ENCODE measurements at regions not wholly inside any gene's neighbourhood (a gene's known extent, or its start where the extent isn't known, plus 50 kb on each side); places are given as distances from the start of the nearest gene placed in this dataset.

GRCh38 chr3:82796765-82797164 lies 1035.3 kb upstream of the GBE1 start:
- H3K23ac ChIP-seq (ENCODE audit: low read length in 2 of 2): no peak overlapping the region
- H3K4me1 ChIP-seq (ENCODE audit: control insufficient read depth, insufficient read depth, low read depth, low read length): no peaks in the 10 kb centered on the region
- H3K27me3 ChIP-seq (ENCODE audit: control insufficient read depth in 1 of 2, insufficient read depth in 1 of 2, low read length in 2 of 2): no peaks in the 10 kb centered on the region
- H2BK12ac ChIP-seq (ENCODE audit: low read length in 2 of 2): no peak overlapping the region
- H3K79me1 ChIP-seq (replicated peaks; ENCODE audit: low read length, poor library complexity, severe bottlenecking): no peaks in the 10 kb centered on the region
- no peak overlapping the region for H2BK120ac ChIP-seq (ENCODE audit: low read depth, low read length)
- H3K36me3 ChIP-seq (ENCODE audit: control insufficient read depth in 1 of 2, insufficient read depth in 2 of 2, low read depth in 1 of 2, low read length in 2 of 2): no peaks in the 10 kb centered on the region
- no peak overlapping the region for H2BK5ac ChIP-seq (ENCODE audit: low read depth, low read length, poor library complexity, severe bottlenecking)
- no peaks in the 10 kb centered on the region for H3K9me3 ChIP-seq (ENCODE audit: control insufficient read depth, low read length)
- no peak for DNase-seq
- no peak overlapping the region for H3K9ac ChIP-seq (ENCODE audit: low read length)
- H4K8ac ChIP-seq (ENCODE audit: low read length): no peak overlapping the region
- no peak overlapping the region for H2AFZ ChIP-seq (ENCODE audit: low read depth, low read length)
- no peak overlapping the region for H3K4me2 ChIP-seq (ENCODE audit: low read length, poor library complexity, severe bottlenecking)
- no peak overlapping the region for H3K4me3 ChIP-seq (ENCODE audit: insufficient read depth in 1 of 2, low read depth in 1 of 2, low read length in 2 of 2)
- H3K18ac ChIP-seq (ENCODE audit: low read depth in 1 of 2, low read length in 2 of 2): no peak overlapping the region
- no peak overlapping the region for H3K4ac ChIP-seq (ENCODE audit: low read depth in 1 of 2, low read length in 2 of 2)
- no peak overlapping the region for H2BK15ac ChIP-seq (ENCODE audit: low read depth, poor library complexity, severe bottlenecking)
- no peak overlapping the region for H2AK5ac ChIP-seq (ENCODE audit: low read length, severe bottlenecking)
- no peak overlapping the region for H3K14ac ChIP-seq (ENCODE audit: low read length in 2 of 2)
- no peak overlapping the region for H3K27ac ChIP-seq (ENCODE audit: low read length, poor library complexity, severe bottlenecking)
- no peak overlapping the region for H4K91ac ChIP-seq (ENCODE audit: low read length)
- no CpG with 5 or more reads among the region's 1 CpG for WGBS

GRCh38 chr3:82791241-82791640 lies 1029.8 kb upstream of the GBE1 start:
- H2AFZ ChIP-seq (ENCODE audit: low read depth, low read length): no peak overlapping the region
- no peaks in the 10 kb centered on the region for H3K4me1 ChIP-seq (ENCODE audit: control insufficient read depth, insufficient read depth, low read depth, low read length)
- no peak overlapping the region for H2BK15ac ChIP-seq (ENCODE audit: low read depth, poor library complexity, severe bottlenecking)
- no peak overlapping the region for H3K4ac ChIP-seq (ENCODE audit: low read depth in 1 of 2, low read length in 2 of 2)
- H3K79me1 ChIP-seq (replicated peaks; ENCODE audit: low read length, poor library complexity, severe bottlenecking): no peaks in the 10 kb centered on the region
- no peak overlapping the region for H2BK12ac ChIP-seq (ENCODE audit: low read length in 2 of 2)
- peak overlapping the region; percentile 61 for H4K91ac ChIP-seq (ENCODE audit: low read length)
- H3K9me3 ChIP-seq (ENCODE audit: control insufficient read depth, low read length): no peaks in the 10 kb centered on the region
- no peak overlapping the region for H3K4me3 ChIP-seq (ENCODE audit: insufficient read depth in 1 of 2, low read depth in 1 of 2, low read length in 2 of 2)
- no peak for DNase-seq
- H3K14ac ChIP-seq (ENCODE audit: low read length in 2 of 2): no peak overlapping the region
- H3K4me2 ChIP-seq (ENCODE audit: low read length, poor library complexity, severe bottlenecking): no peak overlapping the region
- H2AK5ac ChIP-seq (ENCODE audit: low read length, severe bottlenecking): no peak overlapping the region
- no peak overlapping the region for H2BK120ac ChIP-seq (ENCODE audit: low read depth, low read length)
- no peak overlapping the region for H3K27ac ChIP-seq (ENCODE audit: low read length, poor library complexity, severe bottlenecking)
- no peak overlapping the region for H3K18ac ChIP-seq (ENCODE audit: low read depth in 1 of 2, low read length in 2 of 2)
- WGBS: 95% methylated on average over 10 of the region's 11 CpGs
- no peak overlapping the region for H2BK5ac ChIP-seq (ENCODE audit: low read depth, low read length, poor library complexity, severe bottlenecking)
- no peak overlapping the region for H4K8ac ChIP-seq (ENCODE audit: low read length)
- H3K27me3 ChIP-seq (ENCODE audit: control insufficient read depth in 1 of 2, insufficient read depth in 1 of 2, low read length in 2 of 2): no peaks in the 10 kb centered on the region
- no peak overlapping the region for H3K23ac ChIP-seq (ENCODE audit: low read length in 2 of 2)
- no peaks in the 10 kb centered on the region for H3K36me3 ChIP-seq (ENCODE audit: control insufficient read depth in 1 of 2, insufficient read depth in 2 of 2, low read depth in 1 of 2, low read length in 2 of 2)
- H3K9ac ChIP-seq (ENCODE audit: low read length): no peak overlapping the region

GRCh38 chr3:82790307-82791097 lies 1029.1 kb upstream of the GBE1 start:
- no peak overlapping the region for H4K8ac ChIP-seq (ENCODE audit: low read length)
- H2BK12ac ChIP-seq (ENCODE audit: low read length in 2 of 2): no peak overlapping the region
- H3K14ac ChIP-seq (ENCODE audit: low read length in 2 of 2): no peak overlapping the region
- H3K18ac ChIP-seq (ENCODE audit: low read depth in 1 of 2, low read length in 2 of 2): no peak overlapping the region
- DNase-seq: no peak
- H3K4ac ChIP-seq (ENCODE audit: low read depth in 1 of 2, low read length in 2 of 2): no peak overlapping the region
- H3K4me2 ChIP-seq (ENCODE audit: low read length, poor library complexity, severe bottlenecking): no peak overlapping the region
- H3K36me3 ChIP-seq (ENCODE audit: control insufficient read depth in 1 of 2, insufficient read depth in 2 of 2, low read depth in 1 of 2, low read length in 2 of 2): no peaks in the 10 kb centered on the region
- H3K9me3 ChIP-seq (ENCODE audit: control insufficient read depth, low read length): no peaks in the 10 kb centered on the region
- no peak overlapping the region for H3K27ac ChIP-seq (ENCODE audit: low read length, poor library complexity, severe bottlenecking)
- no peaks in the 10 kb centered on the region for H3K79me1 ChIP-seq (replicated peaks; ENCODE audit: low read length, poor library complexity, severe bottlenecking)
- no peak overlapping the region for H2AK5ac ChIP-seq (ENCODE audit: low read length, severe bottlenecking)
- H2BK15ac ChIP-seq (ENCODE audit: low read depth, poor library complexity, severe bottlenecking): no peak overlapping the region
- no peak overlapping the region for H2AFZ ChIP-seq (ENCODE audit: low read depth, low read length)
- WGBS: 69% methylated on average over 11 of the region's 13 CpGs
- H3K4me1 ChIP-seq (ENCODE audit: control insufficient read depth, insufficient read depth, low read depth, low read length): no peaks in the 10 kb centered on the region
- no peak overlapping the region for H3K23ac ChIP-seq (ENCODE audit: low read length in 2 of 2)
- H2BK120ac ChIP-seq (ENCODE audit: low read depth, low read length): no peak overlapping the region
- no peak overlapping the region for H4K91ac ChIP-seq (ENCODE audit: low read length)
- H3K27me3 ChIP-seq (ENCODE audit: control insufficient read depth in 1 of 2, insufficient read depth in 1 of 2, low read length in 2 of 2): no peaks in the 10 kb centered on the region
- H3K4me3 ChIP-seq (ENCODE audit: insufficient read depth in 1 of 2, low read depth in 1 of 2, low read length in 2 of 2): no peak overlapping the region
- no peak overlapping the region for H2BK5ac ChIP-seq (ENCODE audit: low read depth, low read length, poor library complexity, severe bottlenecking)
- H3K9ac ChIP-seq (ENCODE audit: low read length): no peak overlapping the region

- no peak overlapping the region for H3K18ac ChIP-seq (ENCODE audit: low read depth in 1 of 2, low read length in 2 of 2)
- H2BK5ac ChIP-seq (ENCODE audit: low read depth, low read length, poor library complexity, severe bottlenecking): no peak overlapping the region
- WGBS: 79% methylated on average over 3 of the region's 3 CpGs
- no peak overlapping the region for H2AFZ ChIP-seq (ENCODE audit: low read depth, low read length)
- no peak overlapping the region for H3K14ac ChIP-seq (ENCODE audit: low read length in 2 of 2)
- H3K27ac ChIP-seq (ENCODE audit: low read length, poor library complexity, severe bottlenecking): no peak overlapping the region
- no peaks in the 10 kb centered on the region for H3K36me3 ChIP-seq (ENCODE audit: control insufficient read depth in 1 of 2, insufficient read depth in 2 of 2, low read depth in 1 of 2, low read length in 2 of 2)
- no peaks in the 10 kb centered on the region for H3K79me1 ChIP-seq (replicated peaks; ENCODE audit: low read length, poor library complexity, severe bottlenecking)
- no peak overlapping the region for H3K9ac ChIP-seq (ENCODE audit: low read length)
- no peak for DNase-seq
- H2AK5ac ChIP-seq (ENCODE audit: low read length, severe bottlenecking): no peak overlapping the region
- H3K4me1 ChIP-seq (ENCODE audit: control insufficient read depth, insufficient read depth, low read depth, low read length): no peaks in the 10 kb centered on the region
- H3K9me3 ChIP-seq (ENCODE audit: control insufficient read depth, low read length): peaks cover 5% of the 10 kb centered on the region
- no peak overlapping the region for H3K4ac ChIP-seq (ENCODE audit: low read depth in 1 of 2, low read length in 2 of 2)
- no peak overlapping the region for H4K8ac ChIP-seq (ENCODE audit: low read length)
- H2BK15ac ChIP-seq (ENCODE audit: low read depth, poor library complexity, severe bottlenecking): no peak overlapping the region
- H3K4me2 ChIP-seq (ENCODE audit: low read length, poor library complexity, severe bottlenecking): no peak overlapping the region
- H2BK120ac ChIP-seq (ENCODE audit: low read depth, low read length): no peak overlapping the region
- no peak overlapping the region for H3K23ac ChIP-seq (ENCODE audit: low read length in 2 of 2)
- H3K27me3 ChIP-seq (ENCODE audit: control insufficient read depth in 1 of 2, insufficient read depth in 1 of 2, low read length in 2 of 2): no peaks in the 10 kb centered on the region
- H4K91ac ChIP-seq (ENCODE audit: low read length): no peak overlapping the region
- H2BK12ac ChIP-seq (ENCODE audit: low read length in 2 of 2): no peak overlapping the region
- no peak overlapping the region for H3K4me3 ChIP-seq (ENCODE audit: insufficient read depth in 1 of 2, low read depth in 1 of 2, low read length in 2 of 2)
These were observed 1021.7 kb upstream of the GBE1 start for GRCh38 chr3:82783194-82783593.

All from mesenchymal stem cell (in vitro differentiated cells and primary cell).